ENCODE measurements at regions not wholly inside any gene's neighbourhood (a gene's known extent, or its start where the extent isn't known, plus 50 kb on each side); places are given as distances from the start of the nearest gene placed in this dataset.

GRCh38 chr2:217513258-217513657 lies 489.5 kb downstream of the TNS1 start:
- no peak overlapping the region for H2AFZ ChIP-seq (ENCODE audit: low read depth, low read length, severe bottlenecking)
- H3K79me2 ChIP-seq (ENCODE audit: insufficient read depth, low read length), result no peaks in the 10 kb centered on the region
- no peak overlapping the region for H3K27ac ChIP-seq (ENCODE audit: low read depth, low read length)
- no peak overlapping the region for H3K9ac ChIP-seq (ENCODE audit: low read length)
- no peaks in the 10 kb centered on the region for H3F3A ChIP-seq (ENCODE audit: insufficient read depth)
- no peak overlapping the region for H3K4me2 ChIP-seq (ENCODE audit: low read depth, low read length, poor library complexity, severe bottlenecking)
- H3K9me3 ChIP-seq (ENCODE audit: insufficient read depth, low read length), result no peaks in the 10 kb centered on the region
- H3K27me3 ChIP-seq (ENCODE audit: low read length), result 0 out of 2 replicates have a peak, but pooled peaks cover 4% of the 10 kb centered on the region
- no peaks in the 10 kb centered on the region for H3K9me2 ChIP-seq (replicated peaks; ENCODE audit: insufficient read depth, low read length)
- H3K4me3 ChIP-seq (ENCODE audit: insufficient read depth, low read length, poor library complexity, severe bottlenecking), result no peak overlapping the region
- no peaks in the 10 kb centered on the region for H4K20me1 ChIP-seq (ENCODE audit: low read depth, low read length)
- no peaks in the 10 kb centered on the region for H3K36me3 ChIP-seq (ENCODE audit: low read length)
- TF ChIP-seq CTCF (IDR thresholded peaks at IDR 0.05; ENCODE audit: insufficient read depth, low read length, poor library complexity, severe bottlenecking) (no peak), EZH2phosphoT487 (conservative IDR thresholded peaks at IDR 0.05; ENCODE audit: low read length) (no peak)

- H3K27ac ChIP-seq (ENCODE audit: low read depth, low read length), result no peak overlapping the region
Observed at GRCh38 chr2:217512728-217513127, 490.1 kb downstream of the TNS1 start.

GRCh38 chr2:217512259-217512658 lies 490.5 kb downstream of the TNS1 start:
- H3F3A ChIP-seq (ENCODE audit: insufficient read depth), result no peaks in the 10 kb centered on the region
- no peak overlapping the region for H3K4me2 ChIP-seq (ENCODE audit: low read depth, low read length, poor library complexity, severe bottlenecking)
- no peak overlapping the region for H3K9ac ChIP-seq (ENCODE audit: low read length)
- no peaks in the 10 kb centered on the region for H3K9me3 ChIP-seq (ENCODE audit: insufficient read depth, low read length)
- no peaks in the 10 kb centered on the region for H3K79me2 ChIP-seq (ENCODE audit: insufficient read depth, low read length)
- TF ChIP-seq EZH2phosphoT487 (conservative IDR thresholded peaks at IDR 0.05; ENCODE audit: low read length) (no peak), CTCF (IDR thresholded peaks at IDR 0.05; ENCODE audit: insufficient read depth, low read length, poor library complexity, severe bottlenecking) (no peak)
- 0 out of 2 replicates have a peak, but pooled peaks cover 4% of the 10 kb centered on the region for H3K27me3 ChIP-seq (ENCODE audit: low read length)
- H3K4me3 ChIP-seq (ENCODE audit: insufficient read depth, low read length, poor library complexity, severe bottlenecking), result no peak overlapping the region
- no peaks in the 10 kb centered on the region for H4K20me1 ChIP-seq (ENCODE audit: low read depth, low read length)
- H3K36me3 ChIP-seq (ENCODE audit: low read length), result no peaks in the 10 kb centered on the region
- H3K9me2 ChIP-seq (replicated peaks; ENCODE audit: insufficient read depth, low read length), result no peaks in the 10 kb centered on the region
- no peak overlapping the region for H2AFZ ChIP-seq (ENCODE audit: low read depth, low read length, severe bottlenecking)
- no peak overlapping the region for H3K27ac ChIP-seq (ENCODE audit: low read depth, low read length)

More at GRCh38 chr2:217512728-217513127, 490.1 kb downstream of the TNS1 start:
- no peaks in the 10 kb centered on the region for H3K36me3 ChIP-seq (ENCODE audit: low read length)
- H3K4me3 ChIP-seq (ENCODE audit: insufficient read depth, low read length, poor library complexity, severe bottlenecking), result no peak overlapping the region
- H3K79me2 ChIP-seq (ENCODE audit: insufficient read depth, low read length), result no peaks in the 10 kb centered on the region
- 0 out of 2 replicates have a peak, but pooled peaks cover 4% of the 10 kb centered on the region for H3K27me3 ChIP-seq (ENCODE audit: low read length)
- no peak for TF ChIP-seq CTCF (IDR thresholded peaks at IDR 0.05; ENCODE audit: insufficient read depth, low read length, poor library complexity, severe bottlenecking)
- TF ChIP-seq EZH2phosphoT487 (conservative IDR thresholded peaks at IDR 0.05; ENCODE audit: low read length), result no peak
- H2AFZ ChIP-seq (ENCODE audit: low read depth, low read length, severe bottlenecking), result no peak overlapping the region
- H3K9me2 ChIP-seq (replicated peaks; ENCODE audit: insufficient read depth, low read length), result no peaks in the 10 kb centered on the region
- no peak overlapping the region for H3K4me2 ChIP-seq (ENCODE audit: low read depth, low read length, poor library complexity, severe bottlenecking)
- no peaks in the 10 kb centered on the region for H3K9me3 ChIP-seq (ENCODE audit: insufficient read depth, low read length)
- H3F3A ChIP-seq (ENCODE audit: insufficient read depth), result no peaks in the 10 kb centered on the region
- H3K9ac ChIP-seq (ENCODE audit: low read length), result no peak overlapping the region
- H4K20me1 ChIP-seq (ENCODE audit: low read depth, low read length), result no peaks in the 10 kb centered on the region

Measured in SU-DHL-6 (cell line).